ENCODE measurements at regions not wholly inside any gene's neighbourhood (a gene's known extent, or its start where the extent isn't known, plus 50 kb on each side); places are given as distances from the start of the nearest gene placed in this dataset.

DNA sequence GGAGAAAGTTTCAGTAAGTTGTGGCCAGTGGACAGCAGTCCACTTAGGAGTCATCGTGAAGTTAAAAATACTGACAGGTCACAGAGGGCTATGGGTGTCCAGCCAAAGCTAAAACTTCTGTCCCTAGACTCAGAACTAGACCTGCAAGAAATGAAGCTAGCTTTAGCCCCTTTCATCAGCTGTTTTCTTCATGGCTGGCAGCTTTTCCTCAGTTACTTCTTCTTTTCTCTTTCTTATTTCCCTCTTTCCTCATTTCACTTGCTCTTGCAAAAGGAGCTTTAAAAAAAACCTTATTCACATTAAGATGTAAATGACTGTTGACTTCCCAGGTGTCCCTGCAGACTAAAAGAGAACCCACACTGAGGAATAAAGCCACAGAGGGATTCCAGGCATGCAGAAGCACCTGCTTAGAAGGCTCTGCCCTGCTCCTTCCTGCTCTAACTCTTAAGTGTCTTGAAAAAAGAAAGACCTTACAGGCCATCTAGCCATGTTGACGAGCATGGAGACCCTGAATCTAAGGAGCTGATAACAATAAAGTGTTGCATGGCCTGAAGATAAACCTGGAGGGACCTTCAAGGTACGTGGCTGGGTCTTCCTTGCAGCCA, 69.7 kb upstream of the CCND2 start:
- ChIA-PET POLR2A (ENCODE audit: unreplicated experiment) (no interaction called here), CTCF (interaction anchor here (0.6 kb wide), 1 partner anchor 147 kb away, joined by 5 read pairs; no protein-coding TSS in a partner anchor)
- no peaks in the 10 kb centered on the region for H3K4me1 ChIP-seq (replicated peaks; ENCODE audit: insufficient read depth)
- H3K27ac ChIP-seq = no peak overlapping the region
- BruUV-seq (replicated peaks) = no TSS peak
- DNase-seq = no peak
- H4K20me1 ChIP-seq (ENCODE audit: insufficient read depth) = no peaks in the 10 kb centered on the region; the same call in 1 of the 2 replicates
- no peaks in the 10 kb centered on the region for H3K36me3 ChIP-seq (ENCODE audit: low read depth)
- H3F3A ChIP-seq (ENCODE audit: insufficient read depth, low read depth) = no peaks in the 10 kb centered on the region
- H3K9me2 ChIP-seq (ENCODE audit: insufficient read depth) = no peaks in the 10 kb centered on the region
- H3K79me2 ChIP-seq (ENCODE audit: low read depth) = no peaks in the 10 kb centered on the region
- intact Hi-C loops (cut with micrococcal nuclease; ENCODE audit: unreplicated experiment) = no loop called here
- peaks cover 93% of the 10 kb centered on the region for H3K27me3 ChIP-seq (ENCODE audit: insufficient read depth, low read depth)
- no peaks in the 10 kb centered on the region for H3K9me3 ChIP-seq (ENCODE audit: insufficient read depth, low read depth)
- TF ChIP-seq, protein P1, sequence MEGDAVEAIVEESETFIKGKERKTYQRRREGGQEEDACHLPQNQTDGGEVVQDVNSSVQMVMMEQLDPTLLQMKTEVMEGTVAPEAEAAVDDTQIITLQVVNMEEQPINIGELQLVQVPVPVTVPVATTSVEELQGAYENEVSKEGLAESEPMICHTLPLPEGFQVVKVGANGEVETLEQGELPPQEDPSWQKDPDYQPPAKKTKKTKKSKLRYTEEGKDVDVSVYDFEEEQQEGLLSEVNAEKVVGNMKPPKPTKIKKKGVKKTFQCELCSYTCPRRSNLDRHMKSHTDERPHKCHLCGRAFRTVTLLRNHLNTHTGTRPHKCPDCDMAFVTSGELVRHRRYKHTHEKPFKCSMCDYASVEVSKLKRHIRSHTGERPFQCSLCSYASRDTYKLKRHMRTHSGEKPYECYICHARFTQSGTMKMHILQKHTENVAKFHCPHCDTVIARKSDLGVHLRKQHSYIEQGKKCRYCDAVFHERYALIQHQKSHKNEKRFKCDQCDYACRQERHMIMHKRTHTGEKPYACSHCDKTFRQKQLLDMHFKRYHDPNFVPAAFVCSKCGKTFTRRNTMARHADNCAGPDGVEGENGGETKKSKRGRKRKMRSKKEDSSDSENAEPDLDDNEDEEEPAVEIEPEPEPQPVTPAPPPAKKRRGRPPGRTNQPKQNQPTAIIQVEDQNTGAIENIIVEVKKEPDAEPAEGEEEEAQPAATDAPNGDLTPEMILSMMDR (conservative IDR thresholded peaks at IDR 0.05) = no peak
- TF ChIP-seq EZH2 (IDR thresholded peaks at IDR 0.05; ENCODE audit: low read depth) = no peak
- H3K4me2 ChIP-seq = no peak overlapping the region
- H2AFZ ChIP-seq = no peak overlapping the region
- H3K4me3 ChIP-seq = no peak overlapping the region

GRCh38 chr12:4202918-4203317, 70.6 kb upstream of the CCND2 start:
- Histone ChIP-seq H3K27ac (no peak overlapping the region), H3K4me1 (replicated peaks; ENCODE audit: insufficient read depth) (no peaks in the 10 kb centered on the region), H2AFZ (no peak overlapping the region), H3F3A (ENCODE audit: insufficient read depth, low read depth) (no peaks in the 10 kb centered on the region), H3K9me3 (ENCODE audit: insufficient read depth, low read depth) (no peaks in the 10 kb centered on the region), H4K20me1 (ENCODE audit: insufficient read depth) (no peaks in the 10 kb centered on the region; the same call in 1 of the 2 replicates), H3K36me3 (ENCODE audit: low read depth) (no peaks in the 10 kb centered on the region), H3K79me2 (ENCODE audit: low read depth) (no peaks in the 10 kb centered on the region), H3K9me2 (ENCODE audit: insufficient read depth) (no peaks in the 10 kb centered on the region), H3K4me3 (no peak overlapping the region), H3K4me2 (no peak overlapping the region), H3K27me3 (ENCODE audit: insufficient read depth, low read depth) (peaks cover 97% of the 10 kb centered on the region)
- no peak for TF ChIP-seq EZH2 (IDR thresholded peaks at IDR 0.05; ENCODE audit: low read depth)
- TF ChIP-seq, protein P1 (conservative IDR thresholded peaks at IDR 0.05) = no peak
- ChIA-PET CTCF (no interaction called here), POLR2A (ENCODE audit: unreplicated experiment) (no interaction called here)
- intact Hi-C loops (cut with micrococcal nuclease; ENCODE audit: unreplicated experiment) = no loop called here
- no TSS peak for BruUV-seq (replicated peaks)
- no peak for DNase-seq

- ChIA-PET POLR2A (ENCODE audit: unreplicated experiment) (no interaction called here), CTCF (no interaction called here)
- no peaks in the 10 kb centered on the region for H3K9me3 ChIP-seq (ENCODE audit: insufficient read depth, low read depth)
- H3K4me2 ChIP-seq = no peak overlapping the region
- no peaks in the 10 kb centered on the region for H3K4me1 ChIP-seq (replicated peaks; ENCODE audit: insufficient read depth)
- no peaks in the 10 kb centered on the region for H3F3A ChIP-seq (ENCODE audit: insufficient read depth, low read depth)
- H3K36me3 ChIP-seq (ENCODE audit: low read depth) = no peaks in the 10 kb centered on the region
- H3K27me3 ChIP-seq (ENCODE audit: insufficient read depth, low read depth) = peaks cover 97% of the 10 kb centered on the region
- H2AFZ ChIP-seq = no peak overlapping the region
- H3K79me2 ChIP-seq (ENCODE audit: low read depth) = no peaks in the 10 kb centered on the region
- BruUV-seq (replicated peaks) = no TSS peak
- H3K9me2 ChIP-seq (ENCODE audit: insufficient read depth) = no peaks in the 10 kb centered on the region
- no peaks in the 10 kb centered on the region; the same call in 1 of the 2 replicates for H4K20me1 ChIP-seq (ENCODE audit: insufficient read depth)
- no peak overlapping the region for H3K4me3 ChIP-seq
- H3K27ac ChIP-seq = no peak overlapping the region
- intact Hi-C loops (cut with micrococcal nuclease; ENCODE audit: unreplicated experiment) = no loop called here
- TF ChIP-seq, protein P1 (conservative IDR thresholded peaks at IDR 0.05) = no peak
- TF ChIP-seq EZH2 (IDR thresholded peaks at IDR 0.05; ENCODE audit: low read depth) = no peak
- no peak for DNase-seq
These were observed 71.1 kb upstream of the CCND2 start for GRCh38 chr12:4202487-4202886.

Measured in PC-9 (cell line).